Heart left ventricle (tissue), 13 donors: ENCODE measurements at regions not wholly inside any gene's neighbourhood (a gene's known extent, or its start where the extent isn't known, plus 50 kb on each side); places are given as distances from the start of the nearest gene placed in this dataset.

Experiments
- CTCF ChIP-seq, 12 donors: fragments of 200-600 bp; sonication (generic) in 4 of 12; IDR thresholded peaks; one replicate each; pipeline versions ENCODE4 v1.5.0 to v1.8.0; 2018 to 2022; ENCODE audit warnings: antibody characterized with exemption in 12 of 12, mild to moderate bottlenecking in 5 of 12
- POLR2A ChIP-seq, 2 donors: fragments of 450-650 bp; IDR thresholded peaks; one replicate each; pipeline ENCODE4 v1.6.1; 2017; ENCODE audit warnings: antibody characterized with exemption in 2 of 2, mild to moderate bottlenecking in 2 of 2, moderate library complexity in 2 of 2
- donor health status: ischemic (EF 13 %, LVEDD 7.1; RV severe dilation, severe dysfunction).
- donor health status: DM: no; HTN: yes; CAD: no.
- donor health status: DM: no; HTN: no; CAD: no.
- donor health status: ischemic (EF 25% LVEDD 6.9; RV normal size, moderate dysfunction).
- donor health status: ischemic (EF 25% LVEDD 5.7; RV mildly dilated, moderate dysfunction).
- donor health status: ischemic (EF 35%, LVEDD 5.7; RV mildly dilated, moderate dysfunction).
- donor health status: nonischemic (EF 11% LVEDD 7.7; RV severe dilation, severe dysfunction).
- donor health status: DM: yes; HTN: yes; CAD: no.
- donor health status: PGD.
- donor health status: ischemic (EF 29% LVEDD 5.4; RV normal size, mild dysfunction).
- donor health status: nonischemic (EF 23%, LVEDD 6.1; RV moderate dilation, normal function).

- TF ChIP-seq CTCF (IDR thresholded peaks at IDR 0.05) (no peak), POLR2A (IDR thresholded peaks at IDR 0.05) (no peak)
Observed at GRCh38 chr18:76593843-76594242, 98.8 kb upstream of the ZNF516 start.
